IMR-90 (cell line): ENCODE measurements at regions not wholly inside any gene's neighbourhood (a gene's known extent, or its start where the extent isn't known, plus 50 kb on each side); places are given as distances from the start of the nearest gene placed in this dataset.

Experiments
- BHLHE40 ChIP-seq: fragments of 150-350 bp; IDR thresholded peaks from 2 replicates; pipeline ENCODE4 v1.6.1; 2016; ENCODE audit warnings: mild to moderate bottlenecking, low read depth, low read length
- CEBPB ChIP-seq: IDR thresholded peaks from 2 replicates; pipeline ENCODE4 v1.6.1; 2012; ENCODE audit warnings: low read depth, low read length, improper control_type of control experiment
- POLR2A ChIP-seq: IDR thresholded peaks from 2 replicates; pipeline ENCODE4 v1.6.1; 2012; ENCODE audit warnings: mild to moderate bottlenecking, low read depth, low read length
- TF ChIP-seq, protein P1 (sequence below): conservative IDR thresholded peaks from 2 replicates; pipeline ENCODE4 v1.5.1; 2012; ENCODE audit warnings: mild to moderate bottlenecking, low read depth, low read length, improper control_type of control experiment

DNA sequence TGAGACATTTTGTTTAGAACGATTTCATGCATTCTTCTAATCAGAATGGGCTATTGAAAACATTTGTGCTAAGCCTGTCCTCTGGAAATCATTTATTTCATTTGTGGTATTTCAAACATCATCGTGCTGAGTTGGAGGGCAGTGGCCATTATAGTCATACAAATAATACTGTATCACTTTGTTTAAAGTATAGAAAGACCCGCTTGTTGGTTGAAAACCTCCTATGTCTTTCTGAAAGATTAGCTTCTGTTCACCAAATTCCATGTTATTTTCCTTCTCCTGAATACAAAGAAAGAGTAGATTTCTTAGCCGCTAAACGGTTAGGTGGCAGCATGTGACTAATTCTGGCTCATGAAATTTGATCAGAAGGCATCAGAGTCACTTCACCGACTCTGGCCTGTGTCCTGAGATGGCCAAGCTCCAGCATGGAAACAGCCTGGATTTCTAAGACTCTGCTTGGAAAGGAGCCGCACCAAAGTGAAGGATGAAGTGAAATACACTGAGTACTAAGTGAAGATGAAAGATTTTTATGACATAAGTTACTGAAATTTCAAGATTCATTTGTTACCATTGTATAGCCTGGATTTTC is 355.1 kb downstream of the USP25 start:
- no peak for TF ChIP-seq POLR2A
- TF ChIP-seq, protein P1, sequence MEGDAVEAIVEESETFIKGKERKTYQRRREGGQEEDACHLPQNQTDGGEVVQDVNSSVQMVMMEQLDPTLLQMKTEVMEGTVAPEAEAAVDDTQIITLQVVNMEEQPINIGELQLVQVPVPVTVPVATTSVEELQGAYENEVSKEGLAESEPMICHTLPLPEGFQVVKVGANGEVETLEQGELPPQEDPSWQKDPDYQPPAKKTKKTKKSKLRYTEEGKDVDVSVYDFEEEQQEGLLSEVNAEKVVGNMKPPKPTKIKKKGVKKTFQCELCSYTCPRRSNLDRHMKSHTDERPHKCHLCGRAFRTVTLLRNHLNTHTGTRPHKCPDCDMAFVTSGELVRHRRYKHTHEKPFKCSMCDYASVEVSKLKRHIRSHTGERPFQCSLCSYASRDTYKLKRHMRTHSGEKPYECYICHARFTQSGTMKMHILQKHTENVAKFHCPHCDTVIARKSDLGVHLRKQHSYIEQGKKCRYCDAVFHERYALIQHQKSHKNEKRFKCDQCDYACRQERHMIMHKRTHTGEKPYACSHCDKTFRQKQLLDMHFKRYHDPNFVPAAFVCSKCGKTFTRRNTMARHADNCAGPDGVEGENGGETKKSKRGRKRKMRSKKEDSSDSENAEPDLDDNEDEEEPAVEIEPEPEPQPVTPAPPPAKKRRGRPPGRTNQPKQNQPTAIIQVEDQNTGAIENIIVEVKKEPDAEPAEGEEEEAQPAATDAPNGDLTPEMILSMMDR = no peak
- no peak for TF ChIP-seq CEBPB
- TF ChIP-seq BHLHE40 = no peak
